ENCODE measurements at regions not wholly inside any gene's neighbourhood (a gene's known extent, or its start where the extent isn't known, plus 50 kb on each side); places are given as distances from the start of the nearest gene placed in this dataset.

DNA sequence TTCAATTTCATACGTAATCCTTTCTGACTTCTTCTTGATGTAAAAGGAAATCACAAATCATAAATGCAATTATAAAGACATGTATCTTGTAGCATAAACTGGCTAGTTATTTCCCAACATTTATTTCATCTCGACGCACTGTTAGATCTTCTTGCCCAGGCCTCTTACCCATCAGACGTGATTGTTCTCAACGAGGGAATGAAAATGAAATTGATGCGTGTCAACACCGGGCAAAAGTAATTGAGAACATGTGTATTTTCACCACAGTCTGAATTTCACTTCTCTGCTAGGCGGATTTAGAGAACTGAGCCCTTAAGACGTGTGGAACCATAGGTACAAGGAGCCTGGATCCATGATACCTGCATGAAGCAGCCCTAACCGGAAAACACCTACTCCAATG lies 519.7 kb downstream of the KCNT2 start:
- no peaks in the 10 kb centered on the region for H3K9me3 ChIP-seq (replicated peaks; ENCODE audit: low read length)
- no peaks in the 10 kb centered on the region for H3K36me3 ChIP-seq (ENCODE audit: insufficient read depth, low read length)
- H3K9ac ChIP-seq (ENCODE audit: low read depth, low read length): no peak overlapping the region
- H3K4me1 ChIP-seq (ENCODE audit: control insufficient read depth, insufficient read depth, low read length): no peaks in the 10 kb centered on the region
- H3K4me2 ChIP-seq (ENCODE audit: low read length): no peak overlapping the region
- H3K4me3 ChIP-seq (ENCODE audit: low read length): no peak overlapping the region
- H3K27me3 ChIP-seq (ENCODE audit: control insufficient read depth, insufficient read depth, low read length): no peaks in the 10 kb centered on the region

DNA sequence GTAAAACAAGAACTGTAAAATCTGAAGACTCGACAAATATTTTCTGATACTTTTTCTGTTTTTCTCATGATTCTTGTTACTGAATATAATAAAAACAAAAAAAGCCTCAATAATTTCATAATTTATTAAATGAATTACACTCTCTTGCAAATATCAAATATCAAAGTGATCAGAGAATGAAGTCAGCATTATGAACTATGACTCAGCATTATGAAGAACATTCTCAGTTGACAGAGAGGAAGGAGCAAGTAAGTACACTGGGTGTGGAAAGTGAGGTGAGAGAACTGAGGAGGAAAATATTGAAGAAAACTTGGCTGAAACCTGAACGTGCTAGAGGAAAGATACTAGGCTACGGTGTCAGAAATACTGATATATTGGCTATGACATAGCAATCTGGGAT lies 529.5 kb downstream of the KCNT2 start:
- Histone ChIP-seq H3K9me3 (replicated peaks; ENCODE audit: low read length) (no peaks in the 10 kb centered on the region), H3K9ac (ENCODE audit: low read depth, low read length) (no peak overlapping the region), H3K4me1 (ENCODE audit: control insufficient read depth, insufficient read depth, low read length) (peaks cover 3% of the 10 kb centered on the region), H3K4me3 (ENCODE audit: low read length) (no peak overlapping the region), H3K36me3 (ENCODE audit: insufficient read depth, low read length) (no peaks in the 10 kb centered on the region), H3K27me3 (ENCODE audit: control insufficient read depth, insufficient read depth, low read length) (no peaks in the 10 kb centered on the region), H3K4me2 (ENCODE audit: low read length) (no peak overlapping the region)

DNA sequence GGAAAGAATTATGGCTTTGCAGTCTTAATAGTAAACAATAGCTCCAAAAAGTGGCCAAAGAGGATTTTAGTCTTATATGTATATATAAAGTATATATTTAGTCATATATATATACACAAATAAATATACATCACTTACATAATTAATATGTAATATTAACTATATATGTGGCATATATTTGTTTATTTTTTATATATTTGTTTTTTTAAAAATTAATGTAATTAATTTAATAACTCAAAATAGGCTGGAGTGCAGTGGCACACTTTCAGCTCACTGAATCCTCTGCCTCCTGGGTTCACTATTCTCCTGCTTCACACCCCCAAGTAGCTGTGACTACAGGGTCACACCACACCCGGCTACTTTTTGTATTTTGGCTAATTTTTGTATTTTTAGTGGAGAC lies 532.6 kb downstream of the KCNT2 start:
- Histone ChIP-seq H3K4me1 (ENCODE audit: control insufficient read depth, insufficient read depth, low read length) (peaks cover 3% of the 10 kb centered on the region), H3K9ac (ENCODE audit: low read depth, low read length) (no peak overlapping the region), H3K9me3 (replicated peaks; ENCODE audit: low read length) (no peaks in the 10 kb centered on the region), H3K36me3 (ENCODE audit: insufficient read depth, low read length) (no peaks in the 10 kb centered on the region), H3K4me3 (ENCODE audit: low read length) (no peak overlapping the region), H3K27me3 (ENCODE audit: control insufficient read depth, insufficient read depth, low read length) (no peaks in the 10 kb centered on the region), H3K4me2 (ENCODE audit: low read length) (no peak overlapping the region)

DNA sequence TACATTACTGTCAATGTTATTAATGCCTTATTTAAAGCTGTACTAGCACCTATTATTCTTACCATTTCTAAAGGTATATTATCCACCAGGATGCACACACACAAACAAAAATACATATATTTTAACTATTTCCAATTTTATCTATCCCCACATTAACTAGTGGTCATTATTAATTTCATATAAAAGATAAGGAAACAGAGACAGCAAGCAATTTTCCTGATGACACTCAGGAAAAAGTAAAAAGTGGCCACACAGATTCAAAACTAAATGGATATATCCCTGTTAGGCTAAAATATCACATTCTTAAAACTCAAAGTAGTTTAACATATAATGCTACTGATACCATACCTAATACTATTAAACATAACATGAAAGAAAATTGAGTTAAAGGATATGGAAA lies 534.1 kb downstream of the KCNT2 start:
- H3K36me3 ChIP-seq (ENCODE audit: insufficient read depth, low read length): no peaks in the 10 kb centered on the region
- no peaks in the 10 kb centered on the region for H3K27me3 ChIP-seq (ENCODE audit: control insufficient read depth, insufficient read depth, low read length)
- no peaks in the 10 kb centered on the region for H3K9me3 ChIP-seq (replicated peaks; ENCODE audit: low read length)
- no peak overlapping the region for H3K4me2 ChIP-seq (ENCODE audit: low read length)
- H3K4me3 ChIP-seq (ENCODE audit: low read length): no peak overlapping the region
- no peak overlapping the region for H3K9ac ChIP-seq (ENCODE audit: low read depth, low read length)
- peaks cover 3% of the 10 kb centered on the region for H3K4me1 ChIP-seq (ENCODE audit: control insufficient read depth, insufficient read depth, low read length)

DNA sequence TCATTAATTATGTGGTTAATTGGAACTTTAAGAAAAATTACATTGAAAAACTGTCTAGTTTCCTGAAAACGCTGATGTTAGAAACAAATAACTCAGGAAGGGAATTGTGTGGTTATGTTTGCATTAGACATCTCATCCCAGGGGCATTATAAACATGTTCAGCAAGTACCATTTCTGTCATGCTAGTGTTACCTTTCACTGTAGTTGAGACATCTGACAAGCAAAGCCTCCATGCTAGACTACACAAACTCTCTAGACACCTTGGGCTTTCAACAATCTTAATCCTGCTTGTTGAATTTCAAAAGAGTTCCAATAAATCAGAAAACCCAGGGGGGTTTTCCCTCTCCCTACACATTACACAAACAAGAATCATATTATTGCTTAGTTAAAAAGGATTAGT lies 536.8 kb downstream of the KCNT2 start:
- Histone ChIP-seq H3K9me3 (replicated peaks; ENCODE audit: low read length) (no peaks in the 10 kb centered on the region), H3K27me3 (ENCODE audit: control insufficient read depth, insufficient read depth, low read length) (no peaks in the 10 kb centered on the region), H3K4me2 (ENCODE audit: low read length) (no peak overlapping the region), H3K9ac (ENCODE audit: low read depth, low read length) (no peak overlapping the region), H3K4me3 (ENCODE audit: low read length) (no peak overlapping the region), H3K36me3 (ENCODE audit: insufficient read depth, low read length) (no peaks in the 10 kb centered on the region), H3K4me1 (ENCODE audit: control insufficient read depth, insufficient read depth, low read length) (no peaks in the 10 kb centered on the region)

DNA sequence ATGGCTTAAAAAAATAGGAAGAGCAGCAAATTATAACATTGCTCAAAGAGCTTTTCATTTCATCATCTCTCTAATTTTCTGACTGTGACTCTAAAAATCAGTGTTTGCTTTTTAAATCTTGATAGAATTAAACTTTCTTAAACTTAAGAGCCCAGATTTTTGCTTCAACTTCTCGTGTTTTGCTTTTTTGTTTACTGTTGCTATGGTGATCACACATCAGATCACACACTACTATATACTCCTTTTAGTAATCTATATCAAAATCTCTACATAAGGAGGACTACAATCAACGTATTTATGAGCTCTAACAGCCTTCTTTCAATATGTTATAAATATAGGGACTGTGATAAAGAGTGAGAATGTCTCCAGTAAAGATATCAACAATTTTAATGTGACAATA lies 537.3 kb downstream of the KCNT2 start:
- Histone ChIP-seq H3K9me3 (replicated peaks; ENCODE audit: low read length) (no peaks in the 10 kb centered on the region), H3K4me1 (ENCODE audit: control insufficient read depth, insufficient read depth, low read length) (no peaks in the 10 kb centered on the region), H3K4me2 (ENCODE audit: low read length) (no peak overlapping the region), H3K27me3 (ENCODE audit: control insufficient read depth, insufficient read depth, low read length) (no peaks in the 10 kb centered on the region), H3K4me3 (ENCODE audit: low read length) (no peak overlapping the region), H3K36me3 (ENCODE audit: insufficient read depth, low read length) (no peaks in the 10 kb centered on the region), H3K9ac (ENCODE audit: low read depth, low read length) (no peak overlapping the region)

DNA sequence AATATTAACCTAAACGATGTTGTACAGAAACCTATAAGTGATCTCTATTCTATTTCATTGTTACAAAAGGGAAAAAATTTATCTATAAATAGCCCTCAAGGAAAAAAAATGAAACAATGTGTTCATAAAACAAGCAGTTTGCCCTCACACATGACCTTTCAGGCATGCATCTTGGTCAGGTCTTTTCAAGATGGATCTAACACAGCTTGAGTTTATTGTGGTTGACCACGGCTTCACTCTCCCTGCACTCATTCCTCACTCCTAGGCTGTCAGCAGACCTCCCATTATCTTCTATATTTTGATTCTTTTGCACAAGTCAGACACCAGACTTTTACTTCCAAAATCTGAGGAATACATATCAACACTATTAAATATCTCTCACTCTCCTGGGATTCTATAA lies 544.3 kb downstream of the KCNT2 start:
- no peak overlapping the region for H3K4me2 ChIP-seq (ENCODE audit: low read length)
- H3K9me3 ChIP-seq (replicated peaks; ENCODE audit: low read length): no peaks in the 10 kb centered on the region
- no peaks in the 10 kb centered on the region for H3K27me3 ChIP-seq (ENCODE audit: control insufficient read depth, insufficient read depth, low read length)
- no peak overlapping the region for H3K4me3 ChIP-seq (ENCODE audit: low read length)
- no peaks in the 10 kb centered on the region for H3K4me1 ChIP-seq (ENCODE audit: control insufficient read depth, insufficient read depth, low read length)
- no peak overlapping the region for H3K9ac ChIP-seq (ENCODE audit: low read depth, low read length)
- H3K36me3 ChIP-seq (ENCODE audit: insufficient read depth, low read length): no peaks in the 10 kb centered on the region

DNA sequence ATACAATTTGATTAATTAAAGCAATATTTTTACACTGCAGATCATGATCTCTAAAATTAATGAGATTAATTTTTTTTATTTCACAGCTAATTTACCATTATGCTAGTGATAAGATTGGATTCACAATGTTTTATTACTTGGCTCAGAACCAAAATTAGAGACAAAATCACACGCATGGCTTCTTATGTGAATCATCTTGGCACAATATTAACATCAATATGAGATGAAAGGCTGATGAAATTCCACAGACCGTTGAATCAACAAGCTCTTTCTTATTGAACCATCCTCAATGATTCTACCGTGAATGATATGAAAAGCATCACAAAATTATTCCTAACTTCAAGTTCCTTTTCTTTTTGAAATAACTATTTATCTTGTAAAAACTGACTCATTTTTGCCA lies 544.9 kb downstream of the KCNT2 start:
- no peaks in the 10 kb centered on the region for H3K36me3 ChIP-seq (ENCODE audit: insufficient read depth, low read length)
- H3K27me3 ChIP-seq (ENCODE audit: control insufficient read depth, insufficient read depth, low read length): no peaks in the 10 kb centered on the region
- no peaks in the 10 kb centered on the region for H3K9me3 ChIP-seq (replicated peaks; ENCODE audit: low read length)
- H3K9ac ChIP-seq (ENCODE audit: low read depth, low read length): no peak overlapping the region
- no peak overlapping the region for H3K4me2 ChIP-seq (ENCODE audit: low read length)
- H3K4me1 ChIP-seq (ENCODE audit: control insufficient read depth, insufficient read depth, low read length): no peaks in the 10 kb centered on the region
- no peak overlapping the region for H3K4me3 ChIP-seq (ENCODE audit: low read length)

DNA sequence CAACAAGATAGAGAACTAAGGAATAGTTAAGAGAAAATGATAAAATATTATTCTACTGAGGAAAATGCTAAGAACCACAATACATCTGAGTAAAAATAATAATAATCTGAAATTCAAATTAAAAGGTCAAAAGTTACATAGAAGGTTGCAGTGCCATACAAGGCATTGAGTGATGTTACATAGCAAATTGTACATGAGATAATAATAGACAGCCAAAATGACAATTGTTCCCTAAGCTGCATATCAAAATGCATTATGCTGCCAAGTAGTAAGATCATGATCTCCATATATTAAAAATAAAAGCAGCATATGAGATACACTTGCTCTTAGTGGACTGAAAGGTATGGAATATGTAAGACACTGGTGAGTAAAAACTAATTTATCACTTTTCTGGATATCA lies 547.7 kb downstream of the KCNT2 start:
- H3K4me2 ChIP-seq (ENCODE audit: low read length): no peak overlapping the region
- H3K27me3 ChIP-seq (ENCODE audit: control insufficient read depth, insufficient read depth, low read length): no peaks in the 10 kb centered on the region
- H3K9me3 ChIP-seq (replicated peaks; ENCODE audit: low read length): no peaks in the 10 kb centered on the region
- no peak overlapping the region for H3K9ac ChIP-seq (ENCODE audit: low read depth, low read length)
- no peaks in the 10 kb centered on the region for H3K36me3 ChIP-seq (ENCODE audit: insufficient read depth, low read length)
- no peak overlapping the region for H3K4me3 ChIP-seq (ENCODE audit: low read length)
- no peaks in the 10 kb centered on the region for H3K4me1 ChIP-seq (ENCODE audit: control insufficient read depth, insufficient read depth, low read length)

DNA sequence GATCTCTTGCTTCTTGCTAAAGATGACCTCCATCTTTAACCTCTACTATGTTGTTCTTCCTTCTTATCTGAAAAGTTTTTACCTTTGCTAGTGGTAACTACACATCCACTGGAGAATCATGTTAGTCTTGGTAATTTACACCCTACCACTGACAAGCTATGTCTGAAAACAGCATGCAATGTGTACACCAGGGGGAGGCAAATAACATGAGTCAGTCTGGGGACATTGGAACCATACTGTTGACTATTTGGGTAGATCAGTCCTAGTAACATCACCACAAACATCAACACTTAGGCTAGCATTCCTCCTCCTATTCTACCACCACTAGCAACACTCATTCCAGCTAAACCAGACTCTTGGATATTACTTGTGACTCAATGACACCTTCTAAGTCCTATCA lies 549.0 kb downstream of the KCNT2 start:
- Histone ChIP-seq H3K27me3 (ENCODE audit: control insufficient read depth, insufficient read depth, low read length) (no peaks in the 10 kb centered on the region), H3K4me3 (ENCODE audit: low read length) (no peak overlapping the region), H3K4me2 (ENCODE audit: low read length) (no peak overlapping the region), H3K9me3 (replicated peaks; ENCODE audit: low read length) (no peaks in the 10 kb centered on the region), H3K36me3 (ENCODE audit: insufficient read depth, low read length) (no peaks in the 10 kb centered on the region), H3K9ac (ENCODE audit: low read depth, low read length) (no peak overlapping the region), H3K4me1 (ENCODE audit: control insufficient read depth, insufficient read depth, low read length) (no peaks in the 10 kb centered on the region)

DNA sequence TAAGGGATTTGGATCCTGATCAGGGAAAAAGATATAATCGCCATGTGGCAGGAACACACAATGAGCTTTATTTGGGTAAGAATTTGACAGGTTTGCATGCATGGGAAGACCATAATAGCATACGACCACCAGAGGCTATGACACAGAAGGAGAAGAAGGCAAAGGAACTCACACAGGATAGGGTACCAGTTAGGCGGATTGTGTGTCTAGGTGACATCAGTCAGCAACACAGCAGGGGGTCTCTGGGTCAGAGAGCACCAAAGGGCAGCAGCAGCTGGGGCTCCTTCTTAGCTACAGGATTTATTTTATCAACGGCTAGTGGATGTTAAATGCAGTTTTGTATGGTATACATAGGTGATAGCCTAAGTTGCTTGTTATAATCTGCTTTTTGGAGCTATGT lies 551.3 kb downstream of the KCNT2 start:
- Histone ChIP-seq H3K4me1 (ENCODE audit: control insufficient read depth, insufficient read depth, low read length) (no peaks in the 10 kb centered on the region), H3K4me2 (ENCODE audit: low read length) (no peak overlapping the region), H3K36me3 (ENCODE audit: insufficient read depth, low read length) (no peaks in the 10 kb centered on the region), H3K9me3 (replicated peaks; ENCODE audit: low read length) (no peaks in the 10 kb centered on the region), H3K27me3 (ENCODE audit: control insufficient read depth, insufficient read depth, low read length) (no peaks in the 10 kb centered on the region), H3K9ac (ENCODE audit: low read depth, low read length) (no peak overlapping the region), H3K4me3 (ENCODE audit: low read length) (no peak overlapping the region)

DNA sequence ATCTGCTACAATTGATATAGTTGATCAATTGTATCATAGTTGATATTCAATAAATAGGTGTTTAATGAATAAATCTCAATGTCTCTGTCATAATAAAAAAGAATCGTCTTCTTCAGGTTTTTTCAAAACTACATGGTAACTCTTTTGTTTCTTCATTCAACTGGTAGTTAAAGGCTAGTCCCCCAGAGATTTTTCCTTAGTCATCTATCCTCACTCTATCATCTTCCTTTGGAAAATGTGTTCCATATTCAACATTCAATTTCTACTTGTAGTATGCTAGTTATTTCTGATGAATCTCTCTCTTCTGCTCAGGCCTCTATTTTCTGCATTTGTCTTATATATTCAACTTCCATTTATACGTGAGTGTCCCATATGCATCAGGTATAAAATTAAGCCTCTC lies 558.8 kb downstream of the KCNT2 start:
- no peaks in the 10 kb centered on the region for H3K4me1 ChIP-seq (ENCODE audit: control insufficient read depth, insufficient read depth, low read length)
- no peaks in the 10 kb centered on the region for H3K9me3 ChIP-seq (replicated peaks; ENCODE audit: low read length)
- H3K4me2 ChIP-seq (ENCODE audit: low read length): no peak overlapping the region
- H3K9ac ChIP-seq (ENCODE audit: low read depth, low read length): no peak overlapping the region
- no peaks in the 10 kb centered on the region for H3K27me3 ChIP-seq (ENCODE audit: control insufficient read depth, insufficient read depth, low read length)
- H3K36me3 ChIP-seq (ENCODE audit: insufficient read depth, low read length): no peaks in the 10 kb centered on the region
- no peak overlapping the region for H3K4me3 ChIP-seq (ENCODE audit: low read length)

DNA sequence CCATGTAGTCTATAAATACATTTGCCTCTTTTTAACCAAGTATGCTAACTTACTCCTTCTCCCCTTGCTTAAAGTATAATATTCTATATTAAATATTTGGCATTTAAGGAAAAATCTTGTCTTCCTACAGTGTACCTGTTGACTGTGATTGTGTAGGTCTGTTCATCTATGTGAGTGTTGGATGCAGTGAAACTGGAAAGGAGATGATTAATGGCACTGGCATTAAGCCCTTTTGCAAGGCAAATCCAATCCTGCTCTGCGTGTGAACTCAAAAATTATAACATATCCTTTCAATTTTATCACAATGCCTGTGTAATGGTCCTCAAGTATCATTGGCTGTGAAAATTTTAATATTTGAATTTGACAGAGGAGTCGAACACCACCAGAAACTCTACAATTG lies 565.0 kb downstream of the KCNT2 start:
- no peaks in the 10 kb centered on the region for H3K4me1 ChIP-seq (ENCODE audit: control insufficient read depth, insufficient read depth, low read length)
- H3K36me3 ChIP-seq (ENCODE audit: insufficient read depth, low read length): no peaks in the 10 kb centered on the region
- H3K27me3 ChIP-seq (ENCODE audit: control insufficient read depth, insufficient read depth, low read length): no peaks in the 10 kb centered on the region
- no peak overlapping the region for H3K4me2 ChIP-seq (ENCODE audit: low read length)
- H3K9me3 ChIP-seq (replicated peaks; ENCODE audit: low read length): no peaks in the 10 kb centered on the region
- H3K4me3 ChIP-seq (ENCODE audit: low read length): no peak overlapping the region
- no peak overlapping the region for H3K9ac ChIP-seq (ENCODE audit: low read depth, low read length)

All from skeletal muscle satellite cell (primary cell).